HEK293 (cell line): ENCODE measurements at regions not wholly inside any gene's neighbourhood (a gene's known extent, or its start where the extent isn't known, plus 50 kb on each side); places are given as distances from the start of the nearest gene placed in this dataset.

Source experiments
- CTCF ChIA-PET: fragments of 350-600 bp; formaldehyde crosslinking; extraction: SDS; loops from one replicate; lab custom pipeline; 2021; ENCODE audit warnings: antibody characterized with exemption; lab: Yijun Ruan, JAX
- POLR2A ChIA-PET: fragments of 300-600 bp; formaldehyde crosslinking; extraction: SDS; loops from one replicate; lab custom pipeline; 2020; ENCODE audit warnings: antibody characterized with exemption, inconsistent platforms; lab: Yijun Ruan, JAX
- H3K27ac ChIP-seq: fragments of 200-500 bp; sonication (Bioruptor generic); 2 replicates; pipeline ENCODE4 v1.5.1; 2014; ENCODE audit warnings: low read depth, low read length, control low read depth, inconsistent platforms; ENCODE audit errors: extremely low read depth
- H3K36me3 ChIP-seq, 2 experiments: fragments of 200-500 bp in 1 of 2; sonication (Bioruptor generic) in 1 of 2; 1 replicate in 1 of 2; 2 replicates in 1 of 2; pipeline ENCODE4 v1.5.1; 2014 to 2017; ENCODE audit warnings: inconsistent platforms in 2 of 2, low read length in 2 of 2; ENCODE audit not compliant: control insufficient read depth in 2 of 2, insufficient read depth in 1 of 2
- H3K4me1 ChIP-seq: fragments of 200-500 bp; sonication (Bioruptor generic); 2 replicates; pipeline ENCODE4 v1.5.1; 2014; ENCODE audit warnings: mild to moderate bottlenecking, low read length, inconsistent platforms; ENCODE audit not compliant: control insufficient read depth, insufficient read depth
- H3K4me3 ChIP-seq: 2 replicates; pipeline ENCODE4 v1.5.1; 2011; ENCODE audit warnings: low read depth, mild to moderate bottlenecking, control low read depth, low read length, moderate library complexity
- H3K9me3 ChIP-seq: fragments of 200-500 bp; sonication (Bioruptor generic); 2 replicates; pipeline ENCODE4 v1.5.1; 2014; ENCODE audit warnings: low read depth, low read length, inconsistent platforms; ENCODE audit not compliant: control insufficient read depth, insufficient read depth
- GFI1B ChIP-seq: fragments of 450-650 bp; formaldehyde crosslinking; IDR thresholded peaks from 2 replicates; pipeline ENCODE4 v1.5.1; 2016; ENCODE audit warnings: missing biosample characterization, missing genetic modification characterization
- HOXA7 ChIP-seq: sonication (generic); formaldehyde crosslinking; IDR thresholded peaks from 2 replicates; pipeline ENCODE4 v1.8.1; 2022; ENCODE audit warnings: missing genetic modification reagents, borderline replicate concordance
- HOXC10 ChIP-seq: sonication (generic); formaldehyde crosslinking; IDR thresholded peaks from 2 replicates; pipeline ENCODE4 v1.8.1; 2023; ENCODE audit warnings: mild to moderate bottlenecking, missing genetic modification reagents
- IKZF3 ChIP-seq: fragments of 450-650 bp; IDR thresholded peaks from 2 replicates; pipeline ENCODE4 v1.5.0; 2018; ENCODE audit warnings: missing biosample characterization, mild to moderate bottlenecking, missing genetic modification characterization, moderate library complexity
- OSR2 ChIP-seq: fragments of 450-650 bp; formaldehyde crosslinking; IDR thresholded peaks from 2 replicates; pipeline ENCODE4 v1.5.1; 2016; ENCODE audit warnings: missing biosample characterization, missing genetic modification characterization
- PATZ1 ChIP-seq: fragments of 450-650 bp; formaldehyde crosslinking; IDR thresholded peaks from 2 replicates; pipeline ENCODE4 v1.5.1; 2016; ENCODE audit warnings: missing biosample characterization, missing genetic modification characterization
- YY2 ChIP-seq: fragments of 450-650 bp; formaldehyde crosslinking; IDR thresholded peaks from 2 replicates; pipeline ENCODE4 v1.5.1; 2016; ENCODE audit warnings: missing biosample characterization, missing genetic modification characterization
- ZBTB48 ChIP-seq: fragments of 450-650 bp; formaldehyde crosslinking; IDR thresholded peaks from 2 replicates; pipeline ENCODE4 v1.5.1; 2016; ENCODE audit warnings: missing biosample characterization, missing genetic modification characterization
- ZNF112 ChIP-seq: fragments of 450-650 bp; formaldehyde crosslinking; IDR thresholded peaks from 2 replicates; pipeline ENCODE4 v1.5.0; 2017; ENCODE audit warnings: missing biosample characterization, missing genetic modification characterization
- ZNF16 ChIP-seq: fragments of 450-650 bp; formaldehyde crosslinking; IDR thresholded peaks from 2 replicates; pipeline ENCODE4 v1.5.1; 2016; ENCODE audit warnings: low read depth, missing biosample characterization, missing genetic modification characterization
- ZNF174 ChIP-seq: fragments of 450-650 bp; formaldehyde crosslinking; IDR thresholded peaks from 2 replicates; pipeline ENCODE4 v1.5.0; 2017; ENCODE audit warnings: missing biosample characterization, mild to moderate bottlenecking, missing genetic modification characterization
- ZNF223 ChIP-seq: fragments of 450-650 bp; formaldehyde crosslinking; IDR thresholded peaks from 2 replicates; pipeline ENCODE4 v1.5.1; 2016; ENCODE audit warnings: missing biosample characterization, missing genetic modification characterization
- ZNF280C ChIP-seq: fragments of 450-650 bp; formaldehyde crosslinking; IDR thresholded peaks from 2 replicates; pipeline ENCODE4 v1.5.1; 2016; ENCODE audit warnings: missing biosample characterization, missing genetic modification characterization
- ZNF324 ChIP-seq: fragments of 450-650 bp; formaldehyde crosslinking; IDR thresholded peaks from 2 replicates; pipeline ENCODE4 v1.5.1; 2016; ENCODE audit warnings: missing biosample characterization, missing genetic modification characterization
- ZNF341 ChIP-seq: fragments of 450-650 bp; formaldehyde crosslinking; IDR thresholded peaks from 2 replicates; pipeline ENCODE4; 2016; ENCODE audit warnings: low read depth, missing biosample characterization, missing genetic modification characterization
- ZNF416 ChIP-seq: fragments of 450-650 bp; formaldehyde crosslinking; IDR thresholded peaks from 2 replicates; pipeline ENCODE4 v1.5.1; 2016; ENCODE audit warnings: missing biosample characterization, missing genetic modification characterization
- ZNF473 ChIP-seq: fragments of 450-650 bp; formaldehyde crosslinking; IDR thresholded peaks from 2 replicates; pipeline ENCODE4 v1.5.1; 2017; ENCODE audit warnings: missing biosample characterization, missing genetic modification characterization
- ZNF580 ChIP-seq: fragments of 450-650 bp; formaldehyde crosslinking; IDR thresholded peaks from 2 replicates; pipeline ENCODE4 v1.5.1; 2016; ENCODE audit warnings: missing biosample characterization, missing genetic modification characterization
- ZNF596 ChIP-seq: fragments of 450-650 bp; IDR thresholded peaks from 2 replicates; pipeline ENCODE4 v1.5.0; 2018; ENCODE audit warnings: missing biosample characterization, mild to moderate bottlenecking, missing genetic modification characterization, moderate library complexity
- ZNF610 ChIP-seq: fragments of 450-650 bp; formaldehyde crosslinking; IDR thresholded peaks from 2 replicates; pipeline ENCODE4 v1.5.1; 2016; ENCODE audit warnings: missing biosample characterization, missing genetic modification characterization, borderline replicate concordance
- ZNF624 ChIP-seq: fragments of 450-650 bp; formaldehyde crosslinking; IDR thresholded peaks from 2 replicates; pipeline ENCODE4 v1.5.1; 2017; ENCODE audit warnings: missing biosample characterization, missing genetic modification characterization
- ZNF645 ChIP-seq: fragments of 450-650 bp; formaldehyde crosslinking; IDR thresholded peaks from 2 replicates; pipeline ENCODE4; 2016; ENCODE audit warnings: missing biosample characterization, missing genetic modification characterization
- ZNF658 ChIP-seq: fragments of 450-650 bp; formaldehyde crosslinking; IDR thresholded peaks from 2 replicates; pipeline ENCODE4; 2016; ENCODE audit warnings: missing biosample characterization, missing genetic modification characterization
- ZNF768 ChIP-seq: fragments of 450-650 bp; formaldehyde crosslinking; IDR thresholded peaks from 2 replicates; pipeline ENCODE4 v1.5.1; 2018; ENCODE audit warnings: missing biosample characterization, mild to moderate bottlenecking, missing genetic modification characterization
- ZNF791 ChIP-seq: fragments of 450-650 bp; formaldehyde crosslinking; IDR thresholded peaks from 2 replicates; pipeline ENCODE4 v1.5.1; 2016; ENCODE audit warnings: missing biosample characterization, missing genetic modification characterization
- ZNF830 ChIP-seq: fragments of 450-650 bp; IDR thresholded peaks from 2 replicates; pipeline ENCODE4 v1.5.0; 2018; ENCODE audit warnings: missing biosample characterization, missing genetic modification characterization, low read depth, mild to moderate bottlenecking, moderate library complexity
- ZNF837 ChIP-seq: fragments of 450-650 bp; formaldehyde crosslinking; IDR thresholded peaks from 2 replicates; pipeline ENCODE4 v1.5.1; 2016; ENCODE audit warnings: missing biosample characterization, missing genetic modification characterization
- ZNF843 ChIP-seq: fragments of 450-650 bp; formaldehyde crosslinking; IDR thresholded peaks from 2 replicates; pipeline ENCODE4 v1.5.1; 2016; ENCODE audit warnings: missing biosample characterization, missing genetic modification characterization

DNA sequence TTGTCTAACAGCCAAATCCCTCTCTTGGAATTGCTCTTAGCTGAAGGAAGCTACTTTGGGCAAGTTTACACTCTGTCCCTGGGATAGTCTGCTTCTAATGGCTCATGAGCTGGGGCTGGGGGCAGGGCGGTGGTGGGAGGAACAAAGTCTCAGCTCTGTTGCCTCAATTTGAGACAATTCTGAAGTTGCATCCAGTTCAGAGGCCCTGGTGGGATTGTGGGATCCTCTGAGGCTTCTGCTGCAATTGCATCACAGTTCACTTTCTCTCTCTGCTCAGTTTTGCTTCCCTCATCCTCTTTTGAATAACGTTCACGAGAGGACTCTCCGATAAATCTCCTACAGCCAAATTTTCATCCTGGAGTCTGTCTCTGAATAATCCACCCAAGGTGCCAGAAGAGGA lies 440.6 kb upstream of the SLC35B3 start:
- ChIA-PET CTCF (no interaction called here), POLR2A (no interaction called here)
- Histone ChIP-seq H3K9me3 (no peaks in the 10 kb centered on the region), H3K27ac (no peak overlapping the region), H3K4me1 (no peaks in the 10 kb centered on the region), H3K4me3 (no peak overlapping the region), H3K36me3 (no peaks in the 10 kb centered on the region)
- TF ChIP-seq ZNF624 (no peak), IKZF3 (tag by site-specific recombination) (no peak), HOXA7 (CRISPR knock-in tag) (no peak), ZNF174 (tag by site-specific recombination) (no peak)

DNA sequence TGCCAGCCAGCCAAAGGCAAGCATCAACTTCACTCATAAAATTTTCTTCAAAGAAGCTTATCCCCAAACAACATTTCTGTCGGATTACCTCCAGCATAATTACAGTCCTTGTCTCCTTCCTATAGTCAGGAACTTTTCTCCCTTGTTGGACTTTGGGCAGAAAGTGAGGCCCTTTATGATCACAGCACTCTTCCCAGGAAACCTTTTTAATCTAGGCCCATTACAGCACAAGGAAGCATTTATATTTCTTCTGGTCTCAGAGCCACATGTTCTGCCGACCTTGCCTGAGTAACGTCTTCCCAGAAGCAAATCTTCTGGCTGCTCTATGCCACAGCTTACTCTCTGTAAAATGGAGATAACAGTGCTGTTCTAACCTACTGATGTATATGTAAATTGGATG lies 437.2 kb upstream of the SLC35B3 start:
- H3K27ac ChIP-seq = no peak overlapping the region
- POLR2A ChIA-PET = no interaction called here

DNA sequence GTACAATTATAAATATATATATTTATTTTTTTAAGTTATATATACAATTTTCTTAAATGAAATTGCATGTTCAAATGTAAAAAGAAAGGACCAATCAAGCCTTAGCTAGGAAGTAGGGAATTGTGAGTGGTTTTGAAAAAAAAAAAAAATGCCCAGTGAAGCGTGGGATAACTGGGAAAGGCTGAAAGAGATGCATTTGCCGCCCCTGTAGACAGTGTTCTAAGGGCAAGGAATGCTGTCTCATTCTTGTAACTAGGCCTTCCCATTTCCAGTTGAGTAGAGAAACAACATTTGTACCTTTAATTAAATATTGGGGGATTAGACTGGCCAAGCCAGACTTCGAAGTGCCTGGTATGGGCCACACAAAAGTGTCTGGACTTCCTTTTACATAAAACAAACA lies 430.1 kb upstream of the SLC35B3 start:
- ChIA-PET POLR2A (no interaction called here), CTCF (no interaction called here)
- TF ChIP-seq ZNF280C (tag by site-specific recombination) = no peak
- TF ChIP-seq ZNF596 (tag by site-specific recombination) = no peak
- no peak for TF ChIP-seq ZBTB48 (tag by site-specific recombination)
- TF ChIP-seq HOXC10 (CRISPR knock-in tag) = no peak
- TF ChIP-seq ZNF324 (tag by site-specific recombination) = no peak
- no peak for TF ChIP-seq ZNF645
- Histone ChIP-seq H3K4me3 (no peak overlapping the region), H3K9me3 (no peaks in the 10 kb centered on the region), H3K36me3 (no peaks in the 10 kb centered on the region), H3K4me1 (no peaks in the 10 kb centered on the region), H3K27ac (no peak overlapping the region)

More for the DNA sequence above, 437.2 kb upstream of the SLC35B3 start:
- TF ChIP-seq ZNF843 (tag by site-specific recombination) = no peak
- TF ChIP-seq ZNF416 (tag by site-specific recombination) = no peak
- TF ChIP-seq GFI1B (tag by site-specific recombination) = no peak
- TF ChIP-seq ZNF768 (tag by site-specific recombination) = no peak
- TF ChIP-seq YY2 (tag by site-specific recombination) = no peak
- no peak for TF ChIP-seq ZNF324 (tag by site-specific recombination)
- TF ChIP-seq ZNF580 (tag by site-specific recombination) = no peak
- no peak for TF ChIP-seq ZNF658 (tag by site-specific recombination)
- no peak for TF ChIP-seq PATZ1 (tag by site-specific recombination)
- no peak for TF ChIP-seq ZNF610
- TF ChIP-seq ZNF16 (tag by site-specific recombination) = no peak
- no peak for TF ChIP-seq ZNF112 (tag by site-specific recombination)
- TF ChIP-seq ZNF837 (tag by site-specific recombination) = no peak
- TF ChIP-seq ZNF473 = no peak
- TF ChIP-seq ZNF830 (tag by site-specific recombination) = no peak
- TF ChIP-seq ZNF223 (tag by site-specific recombination) = no peak
- no peak for TF ChIP-seq HOXA7 (CRISPR knock-in tag)
- TF ChIP-seq ZNF791 (tag by site-specific recombination) = no peak
- TF ChIP-seq OSR2 (tag by site-specific recombination) = no peak
- TF ChIP-seq ZNF341 (tag by site-specific recombination) = no peak
- H3K36me3 ChIP-seq = no peaks in the 10 kb centered on the region
- CTCF ChIA-PET = no interaction called here
- H3K9me3 ChIP-seq = no peaks in the 10 kb centered on the region
- H3K4me3 ChIP-seq = no peak overlapping the region
- no peaks in the 10 kb centered on the region for H3K4me1 ChIP-seq
